Trophoblast cell (in vitro differentiated cells and primary cell): ENCODE measurements at regions not wholly inside any gene's neighbourhood (a gene's known extent, or its start where the extent isn't known, plus 50 kb on each side); places are given as distances from the start of the nearest gene placed in this dataset.
"Not testable (repeated sequence)": the region's sequence is repeated elsewhere in the genome, so short reads cannot be mapped to it uniquely, and the experiment has no call there.

Experiments
- DNase-seq, 2 donors: peaks; one replicate each; pipeline ENCODE4 v3.0.0-alpha.2; 2016
- H2AFZ ChIP-seq: 2 replicates; pipeline ENCODE4 v1.6.1; 2013; ENCODE audit warnings: low read length, moderate library complexity, mild to moderate bottlenecking; ENCODE audit not compliant: insufficient read depth, poor library complexity
- H2AK5ac ChIP-seq: 2 replicates; pipeline ENCODE4 v1.6.1; 2013; ENCODE audit warnings: mild to moderate bottlenecking, low read length
- H2BK120ac ChIP-seq: 2 replicates; pipeline ENCODE4 v1.6.1; 2013; ENCODE audit warnings: low read length, mild to moderate bottlenecking, moderate library complexity; ENCODE audit not compliant: insufficient read depth, poor library complexity
- H2BK12ac ChIP-seq: 2 replicates; pipeline ENCODE4 v1.6.1; 2013; ENCODE audit warnings: mild to moderate bottlenecking, low read length, moderate library complexity
- H2BK5ac ChIP-seq: 2 replicates; pipeline ENCODE4 v1.6.1; 2013; ENCODE audit warnings: low read length, low read depth, moderate library complexity, mild to moderate bottlenecking; ENCODE audit not compliant: poor library complexity
- H3K14ac ChIP-seq: 2 replicates; pipeline ENCODE4 v1.6.1; 2013; ENCODE audit warnings: mild to moderate bottlenecking, low read length
- H3K18ac ChIP-seq: 2 replicates; pipeline ENCODE4 v1.6.1; 2013; ENCODE audit warnings: mild to moderate bottlenecking, low read length
- H3K23ac ChIP-seq: 2 replicates; pipeline ENCODE4 v1.6.1; 2013; ENCODE audit warnings: low read length
- H3K27ac ChIP-seq: 2 replicates; pipeline ENCODE4 v1.5.1; 2013; ENCODE audit warnings: low read depth, mild to moderate bottlenecking, inconsistent platforms, low read length, moderate library complexity
- H3K27me3 ChIP-seq: 2 replicates; pipeline ENCODE4 v1.6.1; 2013; ENCODE audit warnings: inconsistent platforms, mild to moderate bottlenecking, low read length, moderate library complexity; ENCODE audit not compliant: insufficient read depth
- H3K36me3 ChIP-seq, 2 experiments: 1 replicate in 1 of 2; 2 replicates in 1 of 2; pipeline ENCODE4 v1.6.1; 2013; ENCODE audit warnings: low read length in 2 of 2, mild to moderate bottlenecking in 2 of 2, moderate library complexity in 1 of 2; ENCODE audit not compliant: insufficient read depth in 2 of 2, control insufficient read depth in 1 of 2
- H3K4ac ChIP-seq: 2 replicates; pipeline ENCODE4 v1.6.1; 2013; ENCODE audit warnings: low read depth, mild to moderate bottlenecking, low read length, moderate library complexity
- H3K4me1 ChIP-seq, 2 experiments: 1 replicate in 1 of 2; 2 replicates in 1 of 2; pipeline ENCODE4 v1.6.1; 2013; ENCODE audit warnings: low read length in 2 of 2, mild to moderate bottlenecking in 2 of 2, moderate library complexity in 1 of 2; ENCODE audit not compliant: insufficient read depth in 2 of 2, control insufficient read depth in 1 of 2
- H3K4me2 ChIP-seq: 2 replicates; pipeline ENCODE4 v1.6.1; 2013; ENCODE audit warnings: inconsistent platforms, mild to moderate bottlenecking, low read length, moderate library complexity
- H3K4me3 ChIP-seq: 2 replicates; pipeline ENCODE4 v1.5.1; 2013; ENCODE audit warnings: mild to moderate bottlenecking, low read depth, low read length, inconsistent platforms
- H3K79me1 ChIP-seq: one replicate; pipeline ENCODE4 v1.6.1; 2013; ENCODE audit warnings: low read length
- H3K79me2 ChIP-seq: 2 replicates; pipeline ENCODE4 v1.6.1; 2013; ENCODE audit warnings: low read length, mild to moderate bottlenecking; ENCODE audit not compliant: control insufficient read depth, insufficient read depth, poor library complexity
- H3K9ac ChIP-seq: 2 replicates; pipeline ENCODE4 v1.6.1; 2013; ENCODE audit warnings: mild to moderate bottlenecking, low read length
- H3K9me3 ChIP-seq: 2 replicates; pipeline ENCODE4 v1.6.1; 2013; ENCODE audit warnings: low read depth, mild to moderate bottlenecking, control low read depth, inconsistent platforms, low read length; ENCODE audit not compliant: insufficient read depth
- H4K12ac ChIP-seq: 2 replicates; pipeline ENCODE4 v1.6.1; 2013; ENCODE audit warnings: low read depth, mild to moderate bottlenecking, low read length, moderate library complexity
- H4K8ac ChIP-seq: 2 replicates; pipeline ENCODE4 v1.6.1; 2013; ENCODE audit warnings: low read depth, mild to moderate bottlenecking, low read length, moderate library complexity
- H4K91ac ChIP-seq: one replicate; pipeline ENCODE4 v1.6.1; 2013; ENCODE audit warnings: low read depth, mild to moderate bottlenecking, low read length, moderate library complexity
- WGBS: extraction: QIAGEN DNeasy Blood & Tissue Kit; methylation state at CpG from one replicate; pipeline ENCODE4 v1.1.7; 2013; ENCODE audit warnings: missing lambda C conversion rate; ENCODE audit not compliant: insufficient read length, insufficient coverage; ENCODE audit errors: extremely low coverage; 5-methylcytosine and 5-hydroxymethylcytosine counted together

DNA sequence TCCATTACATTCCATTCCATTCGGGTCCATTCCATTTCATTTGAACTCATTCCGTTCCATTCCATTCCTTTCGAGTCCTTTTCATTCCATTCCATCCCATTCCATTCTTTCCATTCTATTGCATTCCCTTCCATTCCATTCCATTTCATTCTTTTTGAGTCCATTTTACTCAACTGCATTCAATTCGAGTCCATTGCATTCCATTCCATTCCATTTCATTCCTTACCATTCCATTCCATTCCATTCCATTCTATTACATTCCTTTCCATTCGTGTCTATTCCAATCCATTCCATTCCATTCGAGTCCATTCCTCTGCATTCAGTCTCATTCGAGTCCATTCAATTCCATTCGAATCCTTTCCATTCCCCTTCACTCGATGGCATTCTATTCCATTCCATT, 1128.8 kb downstream of the RPIA start:
- H4K91ac ChIP-seq = no peak overlapping the region
- H3K18ac ChIP-seq = no peak overlapping the region
- no peak overlapping the region for H3K14ac ChIP-seq
- DNase-seq = no peak
- WGBS = 100% methylated on average over 8 of the region's 9 CpGs
- H2BK5ac ChIP-seq = no peak overlapping the region
- H3K36me3 ChIP-seq = no peaks in the 10 kb centered on the region
- no peaks in the 10 kb centered on the region for H3K4me1 ChIP-seq
- H4K12ac ChIP-seq = no peak overlapping the region
- no peak overlapping the region for H2AFZ ChIP-seq
- no peak overlapping the region for H3K4me2 ChIP-seq
- no peaks in the 10 kb centered on the region for H3K27me3 ChIP-seq
- H2AK5ac ChIP-seq = no peak overlapping the region
- H3K27ac ChIP-seq = no peak overlapping the region
- no peaks in the 10 kb centered on the region for H3K79me2 ChIP-seq
- no peak overlapping the region for H3K23ac ChIP-seq
- H3K79me1 ChIP-seq = no peaks in the 10 kb centered on the region
- no peak overlapping the region for H3K9ac ChIP-seq
- no peak overlapping the region for H2BK120ac ChIP-seq
- no peak overlapping the region for H3K4me3 ChIP-seq
- peaks cover 2% of the 10 kb centered on the region for H3K9me3 ChIP-seq
- H4K8ac ChIP-seq = no peak overlapping the region
- no peak overlapping the region for H3K4ac ChIP-seq
- H2BK12ac ChIP-seq = no peak overlapping the region

- no peak for DNase-seq
- H3K4me2 ChIP-seq = no peak overlapping the region
- H2BK5ac ChIP-seq = no peak overlapping the region
- no peak overlapping the region for H3K18ac ChIP-seq
- H2AK5ac ChIP-seq = no peak overlapping the region
- H3K9me3 ChIP-seq = peaks cover 2% of the 10 kb centered on the region
- H3K27ac ChIP-seq = no peak overlapping the region
- no peak overlapping the region for H3K23ac ChIP-seq
- no peak overlapping the region for H3K4me3 ChIP-seq
- no peak overlapping the region for H4K91ac ChIP-seq
- no peak overlapping the region for H2BK120ac ChIP-seq
- H3K79me2 ChIP-seq = no peaks in the 10 kb centered on the region
- no peak overlapping the region for H3K4ac ChIP-seq
- no peak overlapping the region for H4K12ac ChIP-seq
- H3K9ac ChIP-seq = no peak overlapping the region
- H2AFZ ChIP-seq = no peak overlapping the region
- no peaks in the 10 kb centered on the region for H3K27me3 ChIP-seq
- H4K8ac ChIP-seq = no peak overlapping the region
- H3K14ac ChIP-seq = no peak overlapping the region
- no peaks in the 10 kb centered on the region for H3K4me1 ChIP-seq
- 100% methylated on average over 4 of the region's 8 CpGs for WGBS
- no peaks in the 10 kb centered on the region for H3K36me3 ChIP-seq
- no peaks in the 10 kb centered on the region for H3K79me1 ChIP-seq
- no peak overlapping the region for H2BK12ac ChIP-seq
Observed at GRCh38 chr2:89821455-89821945, 1130.0 kb downstream of the RPIA start.

DNA sequence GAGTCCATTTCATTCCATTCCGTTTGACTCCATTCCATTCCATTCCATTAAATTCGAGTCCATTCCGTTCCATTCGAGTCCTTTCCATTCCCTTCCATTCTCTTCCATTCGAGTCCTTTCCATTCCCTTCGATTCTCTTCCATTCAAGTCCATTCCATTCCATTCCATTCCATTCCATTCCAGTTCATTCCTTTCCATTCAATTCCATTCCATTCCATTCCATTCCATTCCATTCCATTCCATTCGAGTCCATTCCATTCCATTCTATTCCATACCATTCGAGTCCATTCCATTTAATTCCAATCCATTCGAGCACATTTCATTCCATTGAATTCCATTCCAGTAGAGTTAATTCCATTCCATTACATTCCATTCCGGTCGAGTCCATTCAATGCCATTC, 1130.9 kb downstream of the RPIA start:
- H2AFZ ChIP-seq, H2BK5ac ChIP-seq, H3K27ac ChIP-seq, H3K36me3 ChIP-seq, H3K9ac ChIP-seq, H2BK12ac ChIP-seq, H3K9me3 ChIP-seq, H3K4me2 ChIP-seq, H4K8ac ChIP-seq, H3K4me3 ChIP-seq, H3K79me2 ChIP-seq, H3K14ac ChIP-seq, H3K18ac ChIP-seq, DNase-seq, H2AK5ac ChIP-seq, H3K4ac ChIP-seq, H2BK120ac ChIP-seq, H3K23ac ChIP-seq, H3K4me1 ChIP-seq, H4K91ac ChIP-seq, H4K12ac ChIP-seq, H3K27me3 ChIP-seq, H3K79me1 ChIP-seq: not testable (repeated sequence)
- WGBS = 100% methylated on average over 4 of the region's 11 CpGs

DNA sequence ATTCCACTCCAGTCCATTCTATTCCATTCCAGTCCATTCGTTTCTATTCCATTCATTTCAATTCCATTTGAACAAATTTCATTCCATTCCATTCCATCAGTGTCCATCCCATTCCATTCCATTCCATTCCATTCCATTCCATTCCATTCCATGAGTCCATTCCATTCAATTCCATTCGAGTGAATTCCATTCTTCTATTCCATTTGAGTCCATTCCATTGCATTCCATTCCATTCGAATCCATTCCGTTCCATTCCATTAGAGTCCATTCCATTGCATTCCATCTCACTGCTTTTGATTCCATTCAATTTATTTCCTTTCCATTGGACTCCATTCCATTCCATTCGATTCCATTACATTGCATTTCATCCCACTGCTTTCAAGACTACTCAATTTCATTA, 1132.1 kb downstream of the RPIA start:
- H2AK5ac ChIP-seq = no peak overlapping the region
- H4K8ac ChIP-seq = no peak overlapping the region
- no peak overlapping the region for H3K23ac ChIP-seq
- H3K4me2 ChIP-seq = no peak overlapping the region
- H3K79me1 ChIP-seq = no peaks in the 10 kb centered on the region
- H3K9ac ChIP-seq = no peak overlapping the region
- no peak overlapping the region for H4K12ac ChIP-seq
- no peak for DNase-seq
- no peak overlapping the region for H2AFZ ChIP-seq
- H3K27me3 ChIP-seq = no peaks in the 10 kb centered on the region
- H3K4me3 ChIP-seq = no peak overlapping the region
- WGBS = 100% methylated on average over 4 of the region's 5 CpGs
- H2BK5ac ChIP-seq = no peak overlapping the region
- no peak overlapping the region for H3K27ac ChIP-seq
- no peaks in the 10 kb centered on the region for H3K36me3 ChIP-seq
- no peak overlapping the region for H3K18ac ChIP-seq
- no peak overlapping the region for H3K4ac ChIP-seq
- no peak overlapping the region for H2BK120ac ChIP-seq
- no peak overlapping the region for H2BK12ac ChIP-seq
- no peak overlapping the region for H4K91ac ChIP-seq
- no peaks in the 10 kb centered on the region for H3K4me1 ChIP-seq
- no peaks in the 10 kb centered on the region for H3K79me2 ChIP-seq
- no peak overlapping the region for H3K14ac ChIP-seq
- peaks cover 5% of the 10 kb centered on the region for H3K9me3 ChIP-seq
